Osteoblast (primary cell): ENCODE measurements at regions not wholly inside any gene's neighbourhood (a gene's known extent, or its start where the extent isn't known, plus 50 kb on each side); places are given as distances from the start of the nearest gene placed in this dataset.
"Not testable (repeated sequence)": the region's sequence is repeated elsewhere in the genome, so short reads cannot be mapped to it uniquely, and the experiment has no call there.

Experiments used
- DNase-seq: peaks from one replicate; pipeline ENCODE4 v3.0.0; 2011; ENCODE audit warnings: low spot score, mixed read lengths; ENCODE audit not compliant: insufficient read length; ENCODE audit errors: missing footprints
- H2AFZ ChIP-seq: 2 replicates; pipeline ENCODE4 v1.6.0; 2011; ENCODE audit warnings: mild to moderate bottlenecking, low read length
- H3K27ac ChIP-seq: 2 replicates; pipeline ENCODE4 v1.5.1; 2011; ENCODE audit warnings: mild to moderate bottlenecking, low read depth, low read length, moderate library complexity
- H3K27me3 ChIP-seq: 2 replicates; pipeline ENCODE4 v1.6.0; 2012; ENCODE audit warnings: mild to moderate bottlenecking, control low read depth, inconsistent platforms, low read length, moderate library complexity; ENCODE audit not compliant: insufficient read depth
- H3K36me3 ChIP-seq: 2 replicates; pipeline ENCODE4 v1.5.1; 2011; ENCODE audit warnings: mild to moderate bottlenecking, low read length, control low read depth, moderate library complexity; ENCODE audit not compliant: insufficient read depth
- H3K4me1 ChIP-seq: 2 replicates; pipeline ENCODE4 v1.5.1; 2011; ENCODE audit warnings: mild to moderate bottlenecking, low read length, control low read depth, moderate library complexity; ENCODE audit not compliant: insufficient read depth
- H3K4me2 ChIP-seq: 2 replicates; pipeline ENCODE4 v1.6.0; 2011; ENCODE audit warnings: mild to moderate bottlenecking, low read length; ENCODE audit not compliant: insufficient read depth
- H3K4me3 ChIP-seq: fragments of 200-600 bp; sonication (generic); 3 replicates; pipeline ENCODE4 v1.5.1; 2012; ENCODE audit warnings: mild to moderate bottlenecking, low read length, inconsistent platforms; ENCODE audit not compliant: insufficient read depth
- H3K79me2 ChIP-seq: 2 replicates; pipeline ENCODE4 v1.6.0; 2012; ENCODE audit warnings: mild to moderate bottlenecking, low read length, control low read depth, inconsistent platforms; ENCODE audit not compliant: insufficient read depth
- H3K9me3 ChIP-seq: 2 replicates; pipeline ENCODE4 v1.5.1; 2011; ENCODE audit warnings: low read depth, low read length, control low read depth
- H4K20me1 ChIP-seq: 2 replicates; pipeline ENCODE4 v1.6.0; 2012; ENCODE audit warnings: mild to moderate bottlenecking, low read length, control low read depth; ENCODE audit not compliant: insufficient read depth
- TF ChIP-seq, protein P1 (sequence below): IDR thresholded peaks from 2 replicates; pipeline ENCODE4 v1.5.1; 2011; ENCODE audit warnings: mild to moderate bottlenecking, low read depth, low read length, moderate library complexity; ENCODE audit errors: extremely low read depth

DNA sequence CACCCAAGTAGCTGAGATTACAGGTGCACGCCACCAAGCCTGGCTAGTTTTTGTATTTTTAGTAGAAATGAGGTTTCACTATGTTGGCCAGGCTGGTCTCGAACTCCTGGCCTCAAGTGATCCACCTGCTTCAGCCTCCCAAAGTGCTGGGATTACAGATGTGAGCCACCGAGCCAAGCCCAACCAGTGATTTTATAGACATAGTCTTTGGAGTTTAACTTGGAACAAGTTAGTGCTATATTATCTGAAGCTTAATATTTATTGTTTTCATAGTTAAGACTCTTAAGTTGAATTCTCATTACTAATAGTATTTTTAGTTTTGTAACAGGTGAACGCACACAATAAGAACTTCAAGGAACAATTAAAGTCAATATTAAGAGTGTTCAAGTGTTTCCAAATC, 122.1 kb downstream of the SPAG6 start:
- not testable (repeated sequence) for H3K27me3 ChIP-seq, H3K9me3 ChIP-seq, DNase-seq, H4K20me1 ChIP-seq, H3K27ac ChIP-seq, H3K4me1 ChIP-seq, H3K36me3 ChIP-seq, H2AFZ ChIP-seq, H3K79me2 ChIP-seq, H3K4me2 ChIP-seq, H3K4me3 ChIP-seq

DNA sequence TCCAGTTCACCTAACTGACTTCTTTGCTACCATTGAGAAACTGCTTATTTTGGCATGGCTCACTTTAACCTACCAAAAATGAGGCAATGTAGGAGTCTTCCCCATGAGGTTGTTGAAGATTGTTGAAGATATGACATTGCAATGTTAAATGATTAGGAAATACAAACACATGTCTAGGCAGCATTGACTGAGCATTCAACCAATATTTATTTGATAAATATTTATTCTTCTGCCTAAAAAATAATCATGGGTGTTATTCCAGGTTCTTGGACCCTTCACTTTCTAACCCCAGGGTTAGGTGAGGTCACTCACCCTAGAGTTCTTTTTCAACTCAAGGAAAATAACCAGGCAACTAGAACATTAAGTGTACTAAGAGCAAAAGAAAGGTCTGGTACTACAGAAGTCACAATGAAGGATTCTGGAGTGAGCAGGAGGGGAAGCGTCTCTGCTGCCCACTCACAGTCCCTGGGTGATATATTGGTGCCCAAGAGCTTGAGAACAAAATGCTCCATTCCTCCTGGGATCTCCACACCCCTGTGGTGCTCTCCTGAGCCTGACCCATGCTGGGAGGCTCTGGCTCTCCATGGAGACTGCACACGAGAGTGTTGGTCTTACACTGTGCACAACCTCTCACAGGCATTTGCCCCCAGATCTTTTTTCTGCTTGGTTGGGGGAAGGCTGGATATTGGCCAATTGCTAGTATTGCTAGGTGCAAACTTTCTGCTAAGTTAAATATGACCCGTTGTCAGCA, 123.4 kb downstream of the SPAG6 start:
- peaks cover 8% of the 10 kb centered on the region for H3K27me3 ChIP-seq
- DNase-seq, result no peak
- TF ChIP-seq, protein P1, sequence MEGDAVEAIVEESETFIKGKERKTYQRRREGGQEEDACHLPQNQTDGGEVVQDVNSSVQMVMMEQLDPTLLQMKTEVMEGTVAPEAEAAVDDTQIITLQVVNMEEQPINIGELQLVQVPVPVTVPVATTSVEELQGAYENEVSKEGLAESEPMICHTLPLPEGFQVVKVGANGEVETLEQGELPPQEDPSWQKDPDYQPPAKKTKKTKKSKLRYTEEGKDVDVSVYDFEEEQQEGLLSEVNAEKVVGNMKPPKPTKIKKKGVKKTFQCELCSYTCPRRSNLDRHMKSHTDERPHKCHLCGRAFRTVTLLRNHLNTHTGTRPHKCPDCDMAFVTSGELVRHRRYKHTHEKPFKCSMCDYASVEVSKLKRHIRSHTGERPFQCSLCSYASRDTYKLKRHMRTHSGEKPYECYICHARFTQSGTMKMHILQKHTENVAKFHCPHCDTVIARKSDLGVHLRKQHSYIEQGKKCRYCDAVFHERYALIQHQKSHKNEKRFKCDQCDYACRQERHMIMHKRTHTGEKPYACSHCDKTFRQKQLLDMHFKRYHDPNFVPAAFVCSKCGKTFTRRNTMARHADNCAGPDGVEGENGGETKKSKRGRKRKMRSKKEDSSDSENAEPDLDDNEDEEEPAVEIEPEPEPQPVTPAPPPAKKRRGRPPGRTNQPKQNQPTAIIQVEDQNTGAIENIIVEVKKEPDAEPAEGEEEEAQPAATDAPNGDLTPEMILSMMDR, result no peak
- no peak overlapping the region for H2AFZ ChIP-seq
- no peaks in the 10 kb centered on the region for H3K9me3 ChIP-seq
- no peak overlapping the region for H3K27ac ChIP-seq
- no peak overlapping the region for H3K4me3 ChIP-seq
- no peak overlapping the region for H3K4me2 ChIP-seq
- H4K20me1 ChIP-seq, result no peaks in the 10 kb centered on the region
- no peaks in the 10 kb centered on the region for H3K36me3 ChIP-seq
- H3K79me2 ChIP-seq, result no peaks in the 10 kb centered on the region
- H3K4me1 ChIP-seq, result peaks cover 17% of the 10 kb centered on the region

DNA sequence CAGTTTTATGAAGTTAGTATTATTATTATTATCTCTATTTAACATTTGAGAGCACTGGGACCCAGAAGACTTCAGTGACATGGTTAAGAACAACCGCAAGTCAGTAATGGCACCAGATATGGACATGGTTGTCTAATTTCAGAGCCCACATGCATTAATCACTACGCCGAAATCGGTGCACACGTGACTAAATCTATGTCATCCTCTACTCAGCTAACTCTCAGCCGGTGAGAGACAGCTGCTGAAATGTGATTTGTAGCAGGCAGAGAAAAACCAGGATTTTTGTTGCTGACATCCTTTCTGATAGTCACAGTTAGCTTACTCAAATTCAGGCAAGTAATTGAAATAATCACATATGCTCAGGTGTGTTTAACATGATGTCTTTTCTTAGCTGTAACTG, 127.7 kb downstream of the SPAG6 start:
- no peaks in the 10 kb centered on the region for H4K20me1 ChIP-seq
- H3K27ac ChIP-seq, result peak overlapping the region; percentile 33
- H3K4me2 ChIP-seq, result peak overlapping the region; percentile 36
- peak overlapping the region; percentile 17 for H3K4me3 ChIP-seq
- H3K36me3 ChIP-seq, result no peaks in the 10 kb centered on the region
- no peaks in the 10 kb centered on the region for H3K9me3 ChIP-seq
- H3K79me2 ChIP-seq, result no peaks in the 10 kb centered on the region
- DNase-seq, result no peak
- TF ChIP-seq, protein P1, result no peak
- H2AFZ ChIP-seq, result no peak overlapping the region
- peaks cover 9% of the 10 kb centered on the region for H3K4me1 ChIP-seq
- H3K27me3 ChIP-seq, result peaks cover 32% of the 10 kb centered on the region

DNA sequence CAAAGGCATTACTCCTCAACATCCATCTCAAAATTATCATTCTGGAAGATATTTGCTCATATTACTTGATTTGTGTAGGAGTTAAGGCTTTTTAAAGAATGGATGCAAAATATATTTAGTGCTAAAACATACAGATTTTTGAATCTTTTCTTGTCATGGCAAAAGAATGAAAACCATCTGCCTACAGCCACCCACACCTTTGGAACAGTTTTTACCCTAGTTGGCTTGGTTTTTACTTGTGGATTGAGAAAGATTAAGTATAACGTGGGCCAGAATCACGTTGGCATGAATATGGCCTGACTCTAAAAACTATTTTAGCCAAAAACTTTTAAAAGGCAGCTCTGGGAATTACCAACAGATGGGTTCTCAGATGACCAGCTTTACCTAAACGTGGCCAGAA, 128.2 kb downstream of the SPAG6 start:
- Histone ChIP-seq H3K27ac (peak overlapping the region; percentile 33), H3K4me3 (peak overlapping the region; percentile 17), H3K27me3 (peaks cover 30% of the 10 kb centered on the region), H2AFZ (no peak overlapping the region), H3K36me3 (no peaks in the 10 kb centered on the region), H4K20me1 (no peaks in the 10 kb centered on the region), H3K4me2 (peak overlapping the region; percentile 36), H3K79me2 (no peaks in the 10 kb centered on the region), H3K4me1 (peaks cover 9% of the 10 kb centered on the region), H3K9me3 (no peaks in the 10 kb centered on the region)
- TF ChIP-seq, protein P1, result no peak
- DNase-seq, result no peak
